GM23338 (cell line): ENCODE measurements at regions not wholly inside any gene's neighbourhood (a gene's known extent, or its start where the extent isn't known, plus 50 kb on each side); places are given as distances from the start of the nearest gene placed in this dataset.

Source experiments
- ATAC-seq: fragments of 200-7000 bp; cut with Tn5 transposase; 3 replicates; pipeline ENCODE4 v1.9.1; 2020
- DNase-seq: peaks from one replicate; pipeline ENCODE4 v3.0.0-alpha.2; 2015; ENCODE audit warnings: low spot score
- H2AFZ ChIP-seq: fragments of 200-600 bp; sonication (generic); 2 replicates; pipeline ENCODE4 v1.8.0; 2016; ENCODE audit warnings: antibody characterized with exemption, mild to moderate bottlenecking, moderate library complexity
- H3F3A ChIP-seq: fragments of 200-600 bp; sonication (generic); replicated peaks from 2 replicates; pipeline ENCODE4 v1.8.0; 2017; ENCODE audit warnings: antibody characterized with exemption, mixed run types, low read depth
- H3K27ac ChIP-seq: fragments of 200-600 bp; sonication (generic); 2 replicates; pipeline ENCODE4 v1.6.1; 2016; ENCODE audit warnings: low read depth
- H3K27me3 ChIP-seq: fragments of 200-600 bp; sonication (generic); 2 replicates; pipeline ENCODE4 v1.8.0; 2016; ENCODE audit warnings: mild to moderate bottlenecking, mixed run types, moderate library complexity; ENCODE audit not compliant: insufficient read depth
- H3K36me3 ChIP-seq: fragments of 200-600 bp; sonication (generic); 2 replicates; pipeline ENCODE4 v1.8.0; 2016; ENCODE audit warnings: mild to moderate bottlenecking; ENCODE audit not compliant: insufficient read depth
- H3K4me1 ChIP-seq: fragments of 200-600 bp; sonication (generic); 2 replicates; pipeline ENCODE4 v1.8.0; 2016; ENCODE audit warnings: mild to moderate bottlenecking, moderate library complexity; ENCODE audit not compliant: insufficient read depth
- H3K4me2 ChIP-seq: fragments of 200-600 bp; sonication (generic); 2 replicates; pipeline ENCODE4 v1.7.1; 2017; ENCODE audit warnings: mixed run types
- H3K4me3 ChIP-seq: fragments of 200-600 bp; sonication (generic); 2 replicates; pipeline ENCODE4 v1.6.1; 2016; ENCODE audit warnings: mixed run types
- H3K79me2 ChIP-seq: fragments of 200-600 bp; sonication (generic); replicated peaks from 2 replicates; pipeline ENCODE4 v1.8.0; 2017; ENCODE audit warnings: mild to moderate bottlenecking; ENCODE audit not compliant: insufficient read depth
- H3K9me2 ChIP-seq: fragments of 200-600 bp; sonication (generic); 2 replicates; pipeline ENCODE4 v1.8.0; 2017; ENCODE audit not compliant: insufficient read depth
- H4K20me1 ChIP-seq: fragments of 200-600 bp; sonication (generic); replicated peaks from 2 replicates; pipeline ENCODE4 v1.8.0; 2017; ENCODE audit warnings: mild to moderate bottlenecking; ENCODE audit not compliant: insufficient read depth
- H3K27ac Mint-ChIP-seq: 2 replicates; pipeline ENCODE4 v1.8.0; 2020; ENCODE audit warnings: inconsistent platforms, mild to moderate bottlenecking, moderate library complexity, mixed read lengths
- H3K27me3 Mint-ChIP-seq: 3 replicates; pipeline ENCODE4 v1.8.0; 2022; ENCODE audit warnings: low read depth, mild to moderate bottlenecking, moderate library complexity, mixed read lengths, inconsistent platforms; ENCODE audit not compliant: insufficient read depth, poor library complexity
- H3K36me3 Mint-ChIP-seq: 3 replicates; pipeline ENCODE4 v1.8.0; 2021; ENCODE audit warnings: low read depth, mild to moderate bottlenecking, inconsistent platforms, moderate library complexity, mixed read lengths
- H3K4me1 Mint-ChIP-seq: 3 replicates; pipeline ENCODE4 v1.8.0; 2020; ENCODE audit warnings: mild to moderate bottlenecking, inconsistent platforms, mixed read lengths
- H3K4me3 Mint-ChIP-seq: 3 replicates; pipeline ENCODE4 v1.8.0; 2021; ENCODE audit warnings: moderate library complexity, mild to moderate bottlenecking, inconsistent platforms, mixed read lengths
- H3K9me3 Mint-ChIP-seq: 3 replicates; pipeline ENCODE4 v1.8.0; 2020; ENCODE audit warnings: moderate library complexity, mild to moderate bottlenecking, inconsistent platforms, mixed read lengths
- CREB1 ChIP-seq: fragments of 250-450 bp; sonication (Bioruptor Pico); IDR thresholded peaks from 2 replicates; pipeline ENCODE4 v1.5.0; 2020; ENCODE audit warnings: low read depth, mild to moderate bottlenecking, moderate library complexity
- EZH2 ChIP-seq: fragments of 200-600 bp; sonication (generic); IDR thresholded peaks from one replicate; pipeline ENCODE4 v1.8.0; 2017; ENCODE audit warnings: antibody characterized with exemption, mild to moderate bottlenecking, low read depth; ENCODE audit not compliant: unreplicated experiment
- EZH2phosphoT487 ChIP-seq: fragments of 200-600 bp; sonication (generic); IDR thresholded peaks from one replicate; pipeline ENCODE4 v1.8.1; 2018; ENCODE audit warnings: antibody characterized with exemption; ENCODE audit not compliant: unreplicated experiment
- JUNB ChIP-seq: IDR thresholded peaks from one replicate; pipeline ENCODE4 v1.6.1; 2016; ENCODE audit warnings: antibody characterized with exemption; ENCODE audit not compliant: unreplicated experiment
- NANOG ChIP-seq: IDR thresholded peaks from 2 replicates; pipeline ENCODE4 v1.6.1; 2016; ENCODE audit warnings: antibody characterized with exemption, borderline replicate concordance
- POLR2AphosphoS5 ChIP-seq: IDR thresholded peaks from 2 replicates; pipeline ENCODE4 v1.6.1; 2016; ENCODE audit warnings: antibody characterized with exemption, low read depth
- STAT1 ChIP-seq: IDR thresholded peaks from one replicate; pipeline ENCODE4 v1.6.1; 2016; ENCODE audit warnings: antibody characterized with exemption; ENCODE audit not compliant: unreplicated experiment
- ZNF114 ChIP-seq: fragments of 250-450 bp; sonication (Bioruptor Pico); IDR thresholded peaks from 2 replicates; pipeline ENCODE4 v1.5.0; 2020; ENCODE audit warnings: mild to moderate bottlenecking, moderate library complexity
- ZNF331 ChIP-seq: fragments of 250-450 bp; sonication (Bioruptor Pico); IDR thresholded peaks from 2 replicates; pipeline ENCODE4 v1.5.0; 2020; ENCODE audit warnings: low read depth, mild to moderate bottlenecking, moderate library complexity
- TF ChIP-seq, protein P1 (sequence below): IDR thresholded peaks from 2 replicates; pipeline ENCODE4 v1.6.1; 2016; ENCODE audit warnings: antibody characterized with exemption
- TF ChIP-seq, protein P2 (sequence below), 2 experiments: fragments of 200-600 bp in 1 of 2; sonication (generic) in 1 of 2; conservative IDR thresholded peaks; 2 replicates each; pipeline versions ENCODE4 v1.5.1 to v1.6.1; 2016 to 2017; ENCODE audit warnings: antibody characterized with exemption in 2 of 2, low read depth in 2 of 2, mild to moderate bottlenecking in 2 of 2, moderate library complexity in 1 of 2
- TF ChIP-seq, protein P3 (sequence below): IDR thresholded peaks from one replicate; pipeline ENCODE4 v1.6.1; 2018; ENCODE audit warnings: antibody characterized with exemption; ENCODE audit not compliant: unreplicated experiment
- TF ChIP-seq, protein P4 (sequence below): fragments of 250-450 bp; sonication (Bioruptor Pico); IDR thresholded peaks from 2 replicates; pipeline ENCODE4 v1.5.0; 2020; ENCODE audit warnings: mild to moderate bottlenecking, moderate library complexity

DNA sequence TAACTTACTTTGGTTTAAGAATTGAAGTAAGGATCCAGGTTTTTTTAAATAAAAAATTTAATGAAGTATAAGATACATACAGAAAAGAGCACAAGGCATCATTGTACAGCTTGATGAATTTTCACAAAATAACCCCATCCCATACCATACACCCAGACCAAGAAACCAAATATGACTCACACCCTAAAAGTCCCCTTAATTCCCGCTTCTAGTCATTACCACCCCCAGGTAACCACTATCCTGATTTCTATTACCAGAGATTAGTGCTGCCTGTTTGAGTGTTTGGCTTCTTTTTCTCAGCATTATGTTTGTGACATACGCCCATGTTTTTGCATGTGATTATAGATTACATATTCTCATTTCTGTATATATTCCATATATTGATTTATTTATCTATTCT is 98.5 kb upstream of the HIVEP3 start:
- 0 out of 2 replicates have a peak, but pooled peaks cover 3% of the 10 kb centered on the region for H3K9me2 ChIP-seq
- H2AFZ ChIP-seq = no peak overlapping the region
- no peaks in the 10 kb centered on the region for H3K79me2 ChIP-seq
- H3K4me3 Mint-ChIP-seq = no peak overlapping the region
- H3K36me3 ChIP-seq = no peaks in the 10 kb centered on the region
- no peak for TF ChIP-seq STAT1
- no peak for TF ChIP-seq ZNF114
- TF ChIP-seq ZNF331 = no peak
- no peak for TF ChIP-seq POLR2AphosphoS5
- TF ChIP-seq, protein P1, sequence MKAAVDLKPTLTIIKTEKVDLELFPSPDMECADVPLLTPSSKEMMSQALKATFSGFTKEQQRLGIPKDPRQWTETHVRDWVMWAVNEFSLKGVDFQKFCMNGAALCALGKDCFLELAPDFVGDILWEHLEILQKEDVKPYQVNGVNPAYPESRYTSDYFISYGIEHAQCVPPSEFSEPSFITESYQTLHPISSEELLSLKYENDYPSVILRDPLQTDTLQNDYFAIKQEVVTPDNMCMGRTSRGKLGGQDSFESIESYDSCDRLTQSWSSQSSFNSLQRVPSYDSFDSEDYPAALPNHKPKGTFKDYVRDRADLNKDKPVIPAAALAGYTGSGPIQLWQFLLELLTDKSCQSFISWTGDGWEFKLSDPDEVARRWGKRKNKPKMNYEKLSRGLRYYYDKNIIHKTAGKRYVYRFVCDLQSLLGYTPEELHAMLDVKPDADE = no peak
- TF ChIP-seq, protein P2, sequence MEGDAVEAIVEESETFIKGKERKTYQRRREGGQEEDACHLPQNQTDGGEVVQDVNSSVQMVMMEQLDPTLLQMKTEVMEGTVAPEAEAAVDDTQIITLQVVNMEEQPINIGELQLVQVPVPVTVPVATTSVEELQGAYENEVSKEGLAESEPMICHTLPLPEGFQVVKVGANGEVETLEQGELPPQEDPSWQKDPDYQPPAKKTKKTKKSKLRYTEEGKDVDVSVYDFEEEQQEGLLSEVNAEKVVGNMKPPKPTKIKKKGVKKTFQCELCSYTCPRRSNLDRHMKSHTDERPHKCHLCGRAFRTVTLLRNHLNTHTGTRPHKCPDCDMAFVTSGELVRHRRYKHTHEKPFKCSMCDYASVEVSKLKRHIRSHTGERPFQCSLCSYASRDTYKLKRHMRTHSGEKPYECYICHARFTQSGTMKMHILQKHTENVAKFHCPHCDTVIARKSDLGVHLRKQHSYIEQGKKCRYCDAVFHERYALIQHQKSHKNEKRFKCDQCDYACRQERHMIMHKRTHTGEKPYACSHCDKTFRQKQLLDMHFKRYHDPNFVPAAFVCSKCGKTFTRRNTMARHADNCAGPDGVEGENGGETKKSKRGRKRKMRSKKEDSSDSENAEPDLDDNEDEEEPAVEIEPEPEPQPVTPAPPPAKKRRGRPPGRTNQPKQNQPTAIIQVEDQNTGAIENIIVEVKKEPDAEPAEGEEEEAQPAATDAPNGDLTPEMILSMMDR (conservative IDR thresholded peaks at IDR 0.05; ENCODE audit: low read depth in 2 of 2) = no peak
- TF ChIP-seq, protein P3, sequence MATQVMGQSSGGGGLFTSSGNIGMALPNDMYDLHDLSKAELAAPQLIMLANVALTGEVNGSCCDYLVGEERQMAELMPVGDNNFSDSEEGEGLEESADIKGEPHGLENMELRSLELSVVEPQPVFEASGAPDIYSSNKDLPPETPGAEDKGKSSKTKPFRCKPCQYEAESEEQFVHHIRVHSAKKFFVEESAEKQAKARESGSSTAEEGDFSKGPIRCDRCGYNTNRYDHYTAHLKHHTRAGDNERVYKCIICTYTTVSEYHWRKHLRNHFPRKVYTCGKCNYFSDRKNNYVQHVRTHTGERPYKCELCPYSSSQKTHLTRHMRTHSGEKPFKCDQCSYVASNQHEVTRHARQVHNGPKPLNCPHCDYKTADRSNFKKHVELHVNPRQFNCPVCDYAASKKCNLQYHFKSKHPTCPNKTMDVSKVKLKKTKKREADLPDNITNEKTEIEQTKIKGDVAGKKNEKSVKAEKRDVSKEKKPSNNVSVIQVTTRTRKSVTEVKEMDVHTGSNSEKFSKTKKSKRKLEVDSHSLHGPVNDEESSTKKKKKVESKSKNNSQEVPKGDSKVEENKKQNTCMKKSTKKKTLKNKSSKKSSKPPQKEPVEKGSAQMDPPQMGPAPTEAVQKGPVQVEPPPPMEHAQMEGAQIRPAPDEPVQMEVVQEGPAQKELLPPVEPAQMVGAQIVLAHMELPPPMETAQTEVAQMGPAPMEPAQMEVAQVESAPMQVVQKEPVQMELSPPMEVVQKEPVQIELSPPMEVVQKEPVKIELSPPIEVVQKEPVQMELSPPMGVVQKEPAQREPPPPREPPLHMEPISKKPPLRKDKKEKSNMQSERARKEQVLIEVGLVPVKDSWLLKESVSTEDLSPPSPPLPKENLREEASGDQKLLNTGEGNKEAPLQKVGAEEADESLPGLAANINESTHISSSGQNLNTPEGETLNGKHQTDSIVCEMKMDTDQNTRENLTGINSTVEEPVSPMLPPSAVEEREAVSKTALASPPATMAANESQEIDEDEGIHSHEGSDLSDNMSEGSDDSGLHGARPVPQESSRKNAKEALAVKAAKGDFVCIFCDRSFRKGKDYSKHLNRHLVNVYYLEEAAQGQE = no peak
- no peak for TF ChIP-seq EZH2
- TF ChIP-seq CREB1 (CRISPR knock-in tag) = no peak
- TF ChIP-seq, protein P4, sequence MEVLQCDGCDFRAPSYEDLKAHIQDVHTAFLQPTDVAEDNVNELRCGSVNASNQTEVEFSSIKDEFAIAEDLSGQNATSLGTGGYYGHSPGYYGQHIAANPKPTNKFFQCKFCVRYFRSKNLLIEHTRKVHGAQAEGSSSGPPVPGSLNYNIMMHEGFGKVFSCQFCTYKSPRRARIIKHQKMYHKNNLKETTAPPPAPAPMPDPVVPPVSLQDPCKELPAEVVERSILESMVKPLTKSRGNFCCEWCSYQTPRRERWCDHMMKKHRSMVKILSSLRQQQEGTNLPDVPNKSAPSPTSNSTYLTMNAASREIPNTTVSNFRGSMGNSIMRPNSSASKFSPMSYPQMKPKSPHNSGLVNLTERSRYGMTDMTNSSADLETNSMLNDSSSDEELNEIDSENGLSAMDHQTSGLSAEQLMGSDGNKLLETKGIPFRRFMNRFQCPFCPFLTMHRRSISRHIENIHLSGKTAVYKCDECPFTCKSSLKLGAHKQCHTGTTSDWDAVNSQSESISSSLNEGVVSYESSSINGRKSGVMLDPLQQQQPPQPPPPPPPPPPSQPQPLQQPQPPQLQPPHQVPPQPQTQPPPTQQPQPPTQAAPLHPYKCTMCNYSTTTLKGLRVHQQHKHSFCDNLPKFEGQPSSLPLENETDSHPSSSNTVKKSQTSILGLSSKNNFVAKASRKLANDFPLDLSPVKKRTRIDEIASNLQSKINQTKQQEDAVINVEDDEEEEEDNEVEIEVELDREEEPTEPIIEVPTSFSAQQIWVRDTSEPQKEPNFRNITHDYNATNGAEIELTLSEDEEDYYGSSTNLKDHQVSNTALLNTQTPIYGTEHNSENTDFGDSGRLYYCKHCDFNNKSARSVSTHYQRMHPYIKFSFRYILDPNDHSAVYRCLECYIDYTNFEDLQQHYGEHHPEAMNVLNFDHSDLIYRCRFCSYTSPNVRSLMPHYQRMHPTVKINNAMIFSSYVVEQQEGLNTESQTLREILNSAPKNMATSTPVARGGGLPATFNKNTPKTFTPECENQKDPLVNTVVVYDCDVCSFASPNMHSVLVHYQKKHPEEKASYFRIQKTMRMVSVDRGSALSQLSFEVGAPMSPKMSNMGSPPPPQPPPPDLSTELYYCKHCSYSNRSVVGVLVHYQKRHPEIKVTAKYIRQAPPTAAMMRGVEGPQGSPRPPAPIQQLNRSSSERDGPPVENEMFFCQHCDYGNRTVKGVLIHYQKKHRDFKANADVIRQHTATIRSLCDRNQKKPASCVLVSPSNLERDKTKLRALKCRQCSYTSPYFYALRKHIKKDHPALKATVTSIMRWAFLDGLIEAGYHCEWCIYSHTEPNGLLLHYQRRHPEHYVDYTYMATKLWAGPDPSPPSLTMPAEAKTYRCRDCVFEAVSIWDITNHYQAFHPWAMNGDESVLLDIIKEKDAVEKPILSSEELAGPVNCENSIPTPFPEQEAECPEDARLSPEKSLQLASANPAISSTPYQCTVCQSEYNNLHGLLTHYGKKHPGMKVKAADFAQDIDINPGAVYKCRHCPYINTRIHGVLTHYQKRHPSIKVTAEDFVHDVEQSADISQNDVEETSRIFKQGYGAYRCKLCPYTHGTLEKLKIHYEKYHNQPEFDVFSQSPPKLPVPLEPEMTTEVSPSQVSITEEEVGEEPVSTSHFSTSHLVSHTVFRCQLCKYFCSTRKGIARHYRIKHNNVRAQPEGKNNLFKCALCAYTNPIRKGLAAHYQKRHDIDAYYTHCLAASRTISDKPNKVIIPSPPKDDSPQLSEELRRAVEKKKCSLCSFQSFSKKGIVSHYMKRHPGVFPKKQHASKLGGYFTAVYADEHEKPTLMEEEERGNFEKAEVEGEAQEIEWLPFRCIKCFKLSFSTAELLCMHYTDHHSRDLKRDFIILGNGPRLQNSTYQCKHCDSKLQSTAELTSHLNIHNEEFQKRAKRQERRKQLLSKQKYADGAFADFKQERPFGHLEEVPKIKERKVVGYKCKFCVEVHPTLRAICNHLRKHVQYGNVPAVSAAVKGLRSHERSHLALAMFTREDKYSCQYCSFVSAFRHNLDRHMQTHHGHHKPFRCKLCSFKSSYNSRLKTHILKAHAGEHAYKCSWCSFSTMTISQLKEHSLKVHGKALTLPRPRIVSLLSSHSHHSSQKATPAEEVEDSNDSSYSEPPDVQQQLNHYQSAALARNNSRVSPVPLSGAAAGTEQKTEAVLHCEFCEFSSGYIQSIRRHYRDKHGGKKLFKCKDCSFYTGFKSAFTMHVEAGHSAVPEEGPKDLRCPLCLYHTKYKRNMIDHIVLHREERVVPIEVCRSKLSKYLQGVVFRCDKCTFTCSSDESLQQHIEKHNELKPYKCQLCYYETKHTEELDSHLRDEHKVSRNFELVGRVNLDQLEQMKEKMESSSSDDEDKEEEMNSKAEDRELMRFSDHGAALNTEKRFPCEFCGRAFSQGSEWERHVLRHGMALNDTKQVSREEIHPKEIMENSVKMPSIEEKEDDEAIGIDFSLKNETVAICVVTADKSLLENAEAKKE (CRISPR knock-in tag) = no peak
- no peak for TF ChIP-seq EZH2phosphoT487
- no peak for TF ChIP-seq NANOG
- no peak for TF ChIP-seq JUNB
- H3K27me3 Mint-ChIP-seq = no peaks in the 10 kb centered on the region
- 0 out of 2 replicates have a peak, but pooled peaks cover 4% of the 10 kb centered on the region for H4K20me1 ChIP-seq
- no peak overlapping the region for H3K27ac Mint-ChIP-seq
- DNase-seq = no peak
- H3K9me3 Mint-ChIP-seq = no peaks in the 10 kb centered on the region
- H3K4me2 ChIP-seq = no peak overlapping the region
- H3K27ac ChIP-seq = no peak overlapping the region
- no peaks in the 10 kb centered on the region for H3K27me3 ChIP-seq
- H3K4me1 ChIP-seq = no peaks in the 10 kb centered on the region
- H3K4me3 ChIP-seq = no peak overlapping the region
- H3F3A ChIP-seq = no peaks in the 10 kb centered on the region
- no peaks in the 10 kb centered on the region for H3K36me3 Mint-ChIP-seq
- ATAC-seq = no peak
- H3K4me1 Mint-ChIP-seq = peaks cover 9% of the 10 kb centered on the region; the same call in 2 of the 3 replicates
